Neuronal stem cell (in vitro differentiated cells): ENCODE measurements at regions not wholly inside any gene's neighbourhood (a gene's known extent, or its start where the extent isn't known, plus 50 kb on each side); places are given as distances from the start of the nearest gene placed in this dataset.

Experiments
- DNase-seq: peaks from one replicate; pipeline ENCODE4 v3.0.0-alpha.2; 2013; ENCODE audit warnings: low spot score
- H2AFZ ChIP-seq: one replicate; pipeline ENCODE4 v1.6.1; 2013; ENCODE audit warnings: mild to moderate bottlenecking, low read length, inconsistent platforms
- H2AK5ac ChIP-seq: 2 replicates; pipeline ENCODE4 v1.6.1; 2013; ENCODE audit warnings: low read depth, mild to moderate bottlenecking, inconsistent platforms, low read length, moderate library complexity, mixed read lengths
- H2BK120ac ChIP-seq: 2 replicates; pipeline ENCODE4 v1.6.1; 2013; ENCODE audit warnings: low read depth, mild to moderate bottlenecking, inconsistent platforms, low read length, moderate library complexity, mixed read lengths
- H2BK12ac ChIP-seq: one replicate; pipeline ENCODE4 v1.6.1; 2013; ENCODE audit warnings: low read length, inconsistent platforms
- H2BK15ac ChIP-seq: 2 replicates; pipeline ENCODE4 v1.6.1; 2013; ENCODE audit warnings: mild to moderate bottlenecking, low read length, inconsistent platforms, mixed read lengths
- H2BK5ac ChIP-seq: one replicate; pipeline ENCODE4 v1.6.1; 2013; ENCODE audit warnings: inconsistent platforms, mild to moderate bottlenecking, low read length, moderate library complexity
- H3K14ac ChIP-seq: one replicate; pipeline ENCODE4 v1.6.1; 2013; ENCODE audit warnings: low read length, inconsistent platforms
- H3K18ac ChIP-seq: 2 replicates; pipeline ENCODE4 v1.6.1; 2013; ENCODE audit warnings: low read length, inconsistent platforms
- H3K23ac ChIP-seq: 2 replicates; pipeline ENCODE4 v1.6.1; 2013; ENCODE audit warnings: low read depth, mild to moderate bottlenecking, mixed read lengths, low read length, inconsistent platforms; ENCODE audit not compliant: poor library complexity
- H3K27ac ChIP-seq: replicated peaks from 3 replicates; pipeline ENCODE4 v1.5.1; 2013; ENCODE audit warnings: low read length, inconsistent platforms
- H3K27me3 ChIP-seq, 3 experiments: 2 replicates each; pipeline ENCODE4 v1.6.1; 2013; ENCODE audit warnings: low read length in 3 of 3, mild to moderate bottlenecking in 2 of 3, inconsistent platforms in 1 of 3, low read depth in 1 of 3, mixed read lengths in 1 of 3, moderate library complexity in 1 of 3; ENCODE audit not compliant: control insufficient read depth in 3 of 3, insufficient read depth in 3 of 3
- H3K36me3 ChIP-seq, 2 donors: replicated peaks in 1 of 2; 2 replicates each; pipeline ENCODE4 v1.6.1; 2013; ENCODE audit warnings: low read length in 2 of 2; ENCODE audit not compliant: control insufficient read depth in 2 of 2, insufficient read depth in 2 of 2
- H3K4ac ChIP-seq: 2 replicates; pipeline ENCODE4 v1.6.1; 2013; ENCODE audit warnings: inconsistent platforms, mild to moderate bottlenecking, low read length, moderate library complexity
- H3K4me1 ChIP-seq, 2 donors: 1 replicate in 1 of 2; 2 replicates in 1 of 2; pipeline ENCODE4 v1.6.1; 2013; ENCODE audit warnings: low read length in 2 of 2, low read depth in 1 of 2; ENCODE audit not compliant: control insufficient read depth in 2 of 2, insufficient read depth in 1 of 2
- H3K4me2 ChIP-seq: one replicate; pipeline ENCODE4 v1.6.1; 2013; ENCODE audit warnings: mild to moderate bottlenecking, low read length, inconsistent platforms; ENCODE audit not compliant: insufficient read depth, poor library complexity, severe bottlenecking
- H3K4me3 ChIP-seq, 2 donors: 2 replicates each; pipeline ENCODE4 v1.5.1; 2013; ENCODE audit warnings: low read length in 2 of 2, mild to moderate bottlenecking in 2 of 2, inconsistent platforms in 1 of 2, moderate library complexity in 1 of 2
- H3K79me1 ChIP-seq: one replicate; pipeline ENCODE4 v1.6.1; 2013; ENCODE audit warnings: low read depth, mild to moderate bottlenecking, inconsistent platforms, low read length, moderate library complexity
- H3K9ac ChIP-seq: one replicate; pipeline ENCODE4 v1.6.1; 2013; ENCODE audit warnings: mild to moderate bottlenecking, low read depth, low read length, inconsistent platforms; ENCODE audit not compliant: poor library complexity
- H3K9me3 ChIP-seq, 2 donors: replicated peaks in 1 of 2; 2 replicates each; pipeline versions ENCODE3 to v1.6.1; 2013; ENCODE audit warnings: low read length in 2 of 2, mild to moderate bottlenecking in 2 of 2, inconsistent platforms in 1 of 2, low read depth in 1 of 2, mixed read lengths in 1 of 2, moderate library complexity in 1 of 2; ENCODE audit not compliant: control insufficient read depth in 2 of 2, insufficient read depth in 1 of 2
- H4K8ac ChIP-seq: one replicate; pipeline ENCODE4 v1.6.1; 2013; ENCODE audit warnings: low read depth, mild to moderate bottlenecking, inconsistent platforms, low read length, moderate library complexity
- H4K91ac ChIP-seq: one replicate; pipeline ENCODE4 v1.6.1; 2013; ENCODE audit warnings: low read length, low read depth, mild to moderate bottlenecking, inconsistent platforms; ENCODE audit not compliant: poor library complexity
- WGBS, 2 donors: extraction: QIAGEN DNeasy Blood & Tissue Kit; methylation state at CpG; one replicate each; pipeline ENCODE4 v1.1.7; 2013; ENCODE audit warnings: missing lambda C conversion rate in 2 of 2, mixed read lengths in 1 of 2; ENCODE audit not compliant: insufficient read length in 2 of 2, insufficient replicate concordance in 1 of 2; ENCODE audit errors: extremely low coverage in 2 of 2; 5-methylcytosine and 5-hydroxymethylcytosine counted together

GRCh38 chr11:11220786-11221185 lies 132.3 kb downstream of the CSNK2A3 start:
- no peak overlapping the region for H3K23ac ChIP-seq
- no peak overlapping the region for H2BK12ac ChIP-seq
- no peaks in the 10 kb centered on the region for H3K27me3 ChIP-seq
- H3K4me1 ChIP-seq: peaks cover 0 to 4% of the 10 kb centered on the region in 2 donors
- no peak for DNase-seq
- no peak overlapping the region for H3K4me2 ChIP-seq
- no peak overlapping the region for H4K8ac ChIP-seq
- H3K18ac ChIP-seq: no peak overlapping the region
- no peaks in the 10 kb centered on the region for H3K36me3 ChIP-seq
- peaks cover 0 to 2% of the 10 kb centered on the region in 2 donors for H3K9me3 ChIP-seq
- H2AK5ac ChIP-seq: no peak overlapping the region
- no peak overlapping the region for H4K91ac ChIP-seq
- no peak overlapping the region for H2BK120ac ChIP-seq
- H3K14ac ChIP-seq: no peak overlapping the region
- H2BK5ac ChIP-seq: no peak overlapping the region
- WGBS, 2 donors: no CpG with 5 or more reads among the region's 9 CpGs
- H3K79me1 ChIP-seq: no peaks in the 10 kb centered on the region
- H3K4me3 ChIP-seq: no peak overlapping the region
- H2AFZ ChIP-seq: no peak overlapping the region
- no peak overlapping the region for H3K27ac ChIP-seq
- H2BK15ac ChIP-seq: no peak overlapping the region
- no peak overlapping the region for H3K4ac ChIP-seq
- H3K9ac ChIP-seq: no peak overlapping the region

- H3K27ac ChIP-seq: no peak overlapping the region
- DNase-seq: no peak
- no peak overlapping the region for H4K8ac ChIP-seq
- no peak overlapping the region for H2BK5ac ChIP-seq
- H4K91ac ChIP-seq: no peak overlapping the region
- no peak overlapping the region for H3K14ac ChIP-seq
- no peaks in the 10 kb centered on the region for H3K36me3 ChIP-seq
- H2AK5ac ChIP-seq: no peak overlapping the region
- H3K9ac ChIP-seq: no peak overlapping the region
- no peaks in the 10 kb centered on the region for H3K79me1 ChIP-seq
- H2BK120ac ChIP-seq: no peak overlapping the region
- no peaks in the 10 kb centered on the region for H3K27me3 ChIP-seq
- no CpG with 5 or more reads among the region's 3 CpGs for WGBS, 2 donors
- H2AFZ ChIP-seq: no peak overlapping the region
- no peak overlapping the region for H3K4me3 ChIP-seq
- H2BK12ac ChIP-seq: no peak overlapping the region
- H3K4me1 ChIP-seq: peaks cover 0 to 9% of the 10 kb centered on the region in 2 donors
- H2BK15ac ChIP-seq: no peak overlapping the region
- no peak overlapping the region for H3K4me2 ChIP-seq
- no peak overlapping the region for H3K4ac ChIP-seq
- H3K18ac ChIP-seq: no peak overlapping the region
- H3K23ac ChIP-seq: no peak overlapping the region
- no peaks in the 10 kb centered on the region for H3K9me3 ChIP-seq
Observed at GRCh38 chr11:11218629-11218986, 134.4 kb downstream of the CSNK2A3 start.

GRCh38 chr11:11217929-11218628 lies 135.0 kb downstream of the CSNK2A3 start:
- Histone ChIP-seq H2BK12ac (no peak overlapping the region), H4K91ac (no peak overlapping the region), H3K9me3 (no peaks in the 10 kb centered on the region), H2BK15ac (no peak overlapping the region), H3K9ac (no peak overlapping the region), H3K4ac (no peak overlapping the region), H3K27me3 (no peaks in the 10 kb centered on the region), H3K36me3 (no peaks in the 10 kb centered on the region), H3K79me1 (no peaks in the 10 kb centered on the region), H2BK5ac (no peak overlapping the region), H3K4me3 (no peak overlapping the region), H4K8ac (no peak overlapping the region), H3K4me2 (no peak overlapping the region), H3K23ac (no peak overlapping the region), H3K14ac (no peak overlapping the region), H2BK120ac (no peak overlapping the region), H3K4me1 (peaks cover 0 to 9% of the 10 kb centered on the region in 2 donors), H3K27ac (no peak overlapping the region), H2AK5ac (no peak overlapping the region), H3K18ac (no peak overlapping the region), H2AFZ (no peak overlapping the region)
- WGBS, 2 donors: no CpG with 5 or more reads among the region's 5 CpGs
- DNase-seq: no peak

GRCh38 chr11:11217289-11217928 lies 135.6 kb downstream of the CSNK2A3 start:
- DNase-seq: no peak
- WGBS, 2 donors: no CpG with 5 or more reads among the region's 9 CpGs
- H2AFZ ChIP-seq: no peak overlapping the region
- no peak overlapping the region for H3K14ac ChIP-seq
- H3K27ac ChIP-seq: no peak overlapping the region
- peaks cover 0 to 9% of the 10 kb centered on the region in 2 donors for H3K4me1 ChIP-seq
- no peak overlapping the region for H2BK120ac ChIP-seq
- H4K8ac ChIP-seq: no peak overlapping the region
- H3K4me3 ChIP-seq: no peak overlapping the region
- no peaks in the 10 kb centered on the region for H3K9me3 ChIP-seq
- H2BK12ac ChIP-seq: no peak overlapping the region
- H2AK5ac ChIP-seq: no peak overlapping the region
- no peak overlapping the region for H4K91ac ChIP-seq
- no peak overlapping the region for H3K23ac ChIP-seq
- H2BK15ac ChIP-seq: no peak overlapping the region
- no peak overlapping the region for H3K4ac ChIP-seq
- H3K79me1 ChIP-seq: no peaks in the 10 kb centered on the region
- H3K27me3 ChIP-seq: no peaks in the 10 kb centered on the region
- no peak overlapping the region for H3K18ac ChIP-seq
- H2BK5ac ChIP-seq: no peak overlapping the region
- no peak overlapping the region for H3K4me2 ChIP-seq
- H3K9ac ChIP-seq: no peak overlapping the region
- no peaks in the 10 kb centered on the region for H3K36me3 ChIP-seq
